ENCODE measurements at regions not wholly inside any gene's neighbourhood (a gene's known extent, or its start where the extent isn't known, plus 50 kb on each side); places are given as distances from the start of the nearest gene placed in this dataset.
"Not testable (repeated sequence)": the region's sequence is repeated elsewhere in the genome, so short reads cannot be mapped to it uniquely, and the experiment has no call there.

- not testable (repeated sequence) for DNase-seq (ENCODE audit: low read depth)
These were observed 226.0 kb downstream of the TMEM121 start for GRCh38 chr14:105752420-105752819.

DNA sequence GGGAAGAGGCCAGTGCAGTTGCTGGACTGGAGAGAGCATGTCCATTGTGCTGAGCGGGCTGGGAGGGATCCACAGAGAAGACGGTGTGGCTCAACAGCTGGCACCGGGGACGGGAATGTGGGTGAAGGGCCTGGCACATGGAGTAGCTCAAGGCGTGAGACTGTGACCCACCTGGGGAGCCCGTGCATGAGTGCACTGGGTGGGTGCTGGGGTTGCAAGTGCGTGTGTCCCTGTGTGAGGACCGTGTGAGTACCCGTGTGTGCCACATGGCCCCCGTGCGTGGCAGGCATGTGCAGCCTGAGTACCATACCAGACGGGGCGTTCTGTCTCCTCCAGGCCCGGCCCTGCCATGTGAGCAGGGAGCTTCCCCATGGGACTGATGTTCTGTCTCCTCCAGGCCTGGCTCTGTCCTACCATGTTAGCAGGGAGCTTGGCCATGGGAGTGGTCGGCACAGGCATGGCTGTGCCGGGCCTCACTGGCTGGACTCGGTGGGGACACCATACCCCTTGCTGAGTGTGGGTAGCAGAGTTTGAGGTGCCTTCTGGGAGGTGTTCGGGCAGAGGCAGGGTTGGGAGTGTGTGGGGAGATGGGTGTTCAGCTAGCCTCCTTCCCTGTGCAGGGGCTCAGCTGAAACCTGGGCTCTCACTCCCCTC is 234.4 kb downstream of the TMEM121 start:
- DNase-seq (ENCODE audit: low read depth) = no peak

DNA sequence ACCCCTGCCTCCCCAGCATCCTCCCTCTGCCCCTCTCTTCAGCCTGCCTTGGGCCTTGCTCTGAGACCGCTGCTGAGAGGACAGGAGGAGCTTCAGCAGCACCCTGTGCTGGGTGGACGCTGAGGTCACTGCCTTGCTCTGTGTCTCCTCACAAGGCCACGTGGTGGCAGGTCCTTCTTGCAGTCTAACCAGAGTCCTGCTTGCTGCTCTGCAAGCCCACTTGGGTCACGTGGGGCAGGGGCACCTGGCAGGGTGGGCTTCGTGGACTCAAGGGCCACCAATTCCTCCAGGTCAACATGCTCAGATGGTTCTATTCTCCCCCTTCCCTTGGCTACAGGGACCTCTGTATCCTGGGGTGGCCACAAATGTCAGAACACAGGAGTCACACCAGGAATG is 235.0 kb downstream of the TMEM121 start:
- DNase-seq (ENCODE audit: low read depth) = not testable (repeated sequence)

DNA sequence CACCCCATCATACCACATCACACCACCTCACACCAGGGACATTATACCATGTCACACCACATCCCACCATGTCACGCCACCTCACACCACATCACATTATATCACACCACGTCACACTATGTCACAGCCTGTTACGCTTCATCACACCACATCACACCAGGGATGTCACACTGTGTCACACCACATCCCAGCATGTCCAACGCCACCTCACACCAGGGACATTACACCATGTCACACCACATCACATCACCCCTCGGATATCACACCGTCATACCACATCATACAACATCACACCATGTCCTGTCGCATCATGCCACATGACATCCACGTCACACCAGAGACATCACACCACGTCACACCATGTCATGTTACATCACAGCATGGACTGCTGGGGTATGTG is 235.5 kb downstream of the TMEM121 start:
- no peak for DNase-seq (ENCODE audit: low read depth)

DNA sequence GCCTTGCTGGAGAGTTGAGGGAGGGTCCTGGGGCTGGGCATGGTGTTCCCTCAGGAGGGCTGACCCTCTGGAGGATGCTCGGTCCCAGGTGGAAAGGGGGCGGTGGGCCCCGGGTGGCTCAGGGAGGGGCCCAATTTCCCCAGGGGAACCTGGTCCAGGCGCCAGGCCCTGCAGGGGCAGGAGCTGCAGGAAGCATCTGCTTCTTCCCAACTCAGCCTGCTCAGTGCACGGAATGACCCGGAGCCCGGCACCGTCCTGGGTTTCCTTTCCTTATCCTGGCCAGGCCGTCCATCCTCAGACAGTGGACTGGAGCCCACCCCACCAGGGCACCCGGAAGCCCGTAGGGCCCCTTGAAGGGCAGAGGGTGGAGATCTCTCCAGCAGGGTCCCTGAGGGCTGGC is 235.9 kb downstream of the TMEM121 start:
- not testable (repeated sequence) for DNase-seq (ENCODE audit: low read depth)

- not testable (repeated sequence) for DNase-seq (ENCODE audit: low read depth)
These were observed 238.0 kb downstream of the TMEM121 start for GRCh38 chr14:105764254-105764901.

- not testable (repeated sequence) for DNase-seq (ENCODE audit: low read depth)
These were observed 238.9 kb downstream of the TMEM121 start for GRCh38 chr14:105765072-105765825.

DNA sequence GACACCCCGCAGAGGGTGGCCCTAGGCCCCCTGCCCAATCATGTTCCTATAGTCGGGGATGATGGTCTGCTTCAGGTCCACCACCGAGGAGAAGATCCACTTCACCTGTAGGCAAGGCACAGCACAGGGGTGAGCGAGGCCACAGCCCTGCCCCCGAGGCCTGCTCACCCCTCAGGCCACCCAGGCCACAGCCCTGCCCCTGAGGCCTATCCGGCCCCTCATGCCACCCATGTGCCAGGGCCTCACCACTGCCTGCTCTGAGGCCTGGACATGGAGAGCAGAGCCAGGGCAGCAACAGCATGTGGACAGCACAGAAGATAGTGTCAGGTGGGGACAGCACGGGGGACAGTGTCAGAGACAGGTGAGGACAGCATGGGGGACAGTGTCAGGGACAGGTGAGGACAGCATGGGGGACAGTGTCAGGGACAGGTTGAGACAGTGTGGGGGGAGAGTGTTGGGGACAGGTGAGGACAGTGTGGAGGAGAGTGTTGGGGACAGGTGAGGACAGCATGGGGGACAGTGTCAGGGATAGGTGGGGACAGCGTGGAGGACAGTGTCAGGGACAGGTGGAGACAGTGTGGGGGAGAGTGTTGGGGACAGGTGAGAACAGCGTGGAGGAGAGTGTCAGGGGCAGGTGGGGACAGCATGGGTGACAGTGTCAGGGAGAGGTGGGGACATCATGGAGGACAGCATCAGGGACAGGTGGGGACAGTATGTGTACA is 239.7 kb downstream of the TMEM121 start:
- DNase-seq (ENCODE audit: low read depth) = no peak

- DNase-seq (ENCODE audit: low read depth) = no peak
These were observed 240.9 kb downstream of the TMEM121 start for GRCh38 chr14:105767315-105767714.

DNA sequence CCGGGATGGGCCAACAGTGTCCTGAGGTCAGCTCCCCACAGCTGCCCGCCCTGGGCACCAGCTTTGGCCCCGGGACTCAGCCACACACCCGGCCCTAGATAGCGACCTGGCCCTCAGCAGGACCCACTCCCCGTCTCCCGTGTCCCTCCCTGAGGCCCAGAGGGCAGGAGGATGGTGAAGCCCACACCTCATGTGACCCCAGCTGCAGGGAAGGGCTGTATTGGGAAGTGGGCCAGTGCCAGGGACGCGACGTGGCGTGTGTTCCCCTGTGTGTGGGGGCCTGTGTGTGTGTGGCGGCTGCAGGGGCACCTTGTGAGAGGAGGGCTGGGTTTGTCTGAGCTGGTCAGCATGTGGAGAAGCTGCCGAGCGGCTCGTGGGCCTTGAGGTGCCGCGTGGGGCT is 241.7 kb downstream of the TMEM121 start:
- DNase-seq (ENCODE audit: low read depth) = not testable (repeated sequence)

DNA sequence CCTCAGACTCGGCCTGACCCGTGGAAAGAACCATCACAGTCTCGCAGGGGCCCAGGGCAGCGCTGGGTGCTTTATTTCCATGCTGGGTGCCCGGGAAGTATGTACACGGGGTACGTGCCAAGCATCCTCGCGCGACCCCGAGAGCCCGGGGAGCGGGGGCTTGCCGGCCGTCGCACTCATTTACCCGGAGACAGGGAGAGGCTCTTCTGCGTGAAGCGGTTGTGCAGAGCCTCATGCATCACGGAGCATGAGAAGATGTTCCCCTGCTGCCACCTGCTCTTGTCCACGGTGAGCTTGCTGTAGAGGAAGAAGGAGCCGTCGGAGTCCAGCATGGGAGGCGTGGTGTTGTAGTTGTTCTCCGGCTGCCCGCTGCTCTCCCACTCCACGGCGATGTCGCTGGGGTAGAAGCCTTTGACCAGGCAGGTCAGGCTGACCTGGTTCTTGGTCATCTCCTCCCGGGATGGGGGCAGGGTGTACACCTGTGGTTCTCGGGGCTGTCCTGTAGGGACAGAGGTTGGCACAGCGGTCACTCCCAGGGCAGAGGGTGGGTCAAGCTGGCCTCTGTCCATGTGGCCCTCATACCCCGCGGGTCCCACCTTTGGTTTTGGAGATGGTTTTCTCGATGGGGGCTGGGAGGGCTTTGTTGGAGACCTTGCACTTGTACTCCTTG is 242.8 kb downstream of the TMEM121 start:
- not testable (repeated sequence) for DNase-seq (ENCODE audit: low read depth)

- not testable (repeated sequence) for DNase-seq (ENCODE audit: low read depth)
These were observed 244.3 kb downstream of the TMEM121 start for GRCh38 chr14:105770619-105771216.

GRCh38 chr14:105771261-105772226 is 245.2 kb downstream of the TMEM121 start:
- DNase-seq (ENCODE audit: low read depth) = not testable (repeated sequence)

- DNase-seq (ENCODE audit: low read depth) = not testable (repeated sequence)
These were observed 246.4 kb downstream of the TMEM121 start for GRCh38 chr14:105772710-105773250.

- no peak for DNase-seq (ENCODE audit: low read depth)
These were observed 247.2 kb downstream of the TMEM121 start for GRCh38 chr14:105773584-105773983.

- DNase-seq (ENCODE audit: low read depth) = no peak
These were observed 247.6 kb downstream of the TMEM121 start for GRCh38 chr14:105774001-105774400.

GRCh38 chr14:105774585-105775348 is 248.4 kb downstream of the TMEM121 start:
- DNase-seq (ENCODE audit: low read depth) = not testable (repeated sequence)

- DNase-seq (ENCODE audit: low read depth) = not testable (repeated sequence)
These were observed 249.1 kb downstream of the TMEM121 start for GRCh38 chr14:105775349-105775923.

DNA sequence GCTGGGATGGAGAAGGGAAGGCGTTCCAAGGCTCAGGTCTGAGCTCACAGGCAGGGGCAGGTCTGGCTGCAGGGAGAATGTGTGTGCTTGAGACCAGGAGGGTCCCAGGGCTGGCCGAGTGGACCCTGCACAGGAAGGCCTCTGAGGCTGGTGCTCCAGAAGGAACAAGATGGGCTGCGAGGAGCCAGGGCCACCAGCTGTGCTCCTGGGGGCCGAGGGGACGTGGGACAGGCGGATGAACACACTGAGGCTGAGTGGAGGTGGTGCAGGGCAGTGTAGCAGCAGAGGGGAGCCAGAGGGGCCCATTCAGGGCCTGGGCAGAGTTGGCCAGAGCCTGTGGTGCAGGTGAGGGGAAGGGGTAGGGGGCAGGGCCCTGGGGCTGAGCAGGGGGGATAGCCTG is 249.7 kb downstream of the TMEM121 start:
- not testable (repeated sequence) for DNase-seq (ENCODE audit: low read depth)

Data from activated T-cell treated with anti-CD3 and anti-CD28 coated beads for 24 hours (primary cell).